ENCODE measurements at regions not wholly inside any gene's neighbourhood (a gene's known extent, or its start where the extent isn't known, plus 50 kb on each side); places are given as distances from the start of the nearest gene placed in this dataset.

GRCh38 chr18:30404422-30404821 is 638.1 kb downstream of the DSC3 start:
- Histone ChIP-seq H3K9ac (ENCODE audit: low read length) (no peak overlapping the region), H3K4me3 (ENCODE audit: low read length) (no peak overlapping the region), H3K27me3 (ENCODE audit: control insufficient read depth, insufficient read depth, low read length) (no peaks in the 10 kb centered on the region), H3K36me3 (ENCODE audit: control insufficient read depth, insufficient read depth, low read length) (no peaks in the 10 kb centered on the region), H3K27ac (ENCODE audit: low read depth, low read length) (no peak overlapping the region), H3K4me1 (ENCODE audit: control insufficient read depth, insufficient read depth, low read length) (no peaks in the 10 kb centered on the region)

DNA sequence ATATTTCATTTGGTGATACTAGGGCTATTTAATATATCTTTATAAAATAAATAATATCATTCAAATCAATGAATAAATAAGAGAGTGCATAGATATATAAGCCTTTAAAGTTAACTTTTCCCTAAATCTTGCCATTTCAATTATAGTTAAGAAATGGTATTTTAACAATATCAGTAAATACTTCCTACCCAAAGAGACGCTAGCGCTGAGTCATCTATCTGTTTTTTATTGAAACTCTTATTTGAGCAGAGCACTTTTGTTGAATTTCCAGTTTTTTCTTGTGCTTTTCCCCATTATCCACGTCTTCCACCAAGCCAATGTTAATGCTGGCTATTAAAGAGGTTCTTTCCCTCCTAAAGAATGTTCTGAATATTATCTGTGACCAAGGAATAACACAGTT is 639.3 kb downstream of the DSC3 start:
- H3K27ac ChIP-seq (ENCODE audit: low read depth, low read length): no peak overlapping the region
- no peaks in the 10 kb centered on the region for H3K27me3 ChIP-seq (ENCODE audit: control insufficient read depth, insufficient read depth, low read length)
- no peaks in the 10 kb centered on the region for H3K4me1 ChIP-seq (ENCODE audit: control insufficient read depth, insufficient read depth, low read length)
- H3K36me3 ChIP-seq (ENCODE audit: control insufficient read depth, insufficient read depth, low read length): no peaks in the 10 kb centered on the region
- H3K4me3 ChIP-seq (ENCODE audit: low read length): no peak overlapping the region
- no peak overlapping the region for H3K9ac ChIP-seq (ENCODE audit: low read length)

DNA sequence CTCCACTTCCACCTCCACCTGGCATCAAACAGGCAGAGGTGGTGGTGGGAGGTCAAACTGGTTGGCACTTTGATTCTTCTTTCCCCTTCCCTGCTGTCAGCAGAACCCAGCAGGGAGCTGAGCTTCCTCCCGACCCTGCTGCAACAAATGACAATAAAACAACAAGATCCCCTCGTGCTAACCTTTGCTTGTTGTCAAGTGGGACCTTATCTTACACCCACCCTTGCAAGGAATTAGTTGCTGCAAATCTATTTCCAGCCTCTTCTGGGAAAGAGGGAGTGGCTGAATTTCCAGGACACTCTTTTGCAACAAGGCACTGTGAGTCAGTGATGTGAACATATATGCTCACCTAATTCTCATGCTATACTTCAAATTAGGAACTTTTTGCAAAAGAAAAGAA is 655.1 kb downstream of the DSC3 start:
- Histone ChIP-seq H3K36me3 (ENCODE audit: control insufficient read depth, insufficient read depth, low read length) (no peaks in the 10 kb centered on the region), H3K4me1 (ENCODE audit: control insufficient read depth, insufficient read depth, low read length) (no peaks in the 10 kb centered on the region), H3K9ac (ENCODE audit: low read length) (no peak overlapping the region), H3K27ac (ENCODE audit: low read depth, low read length) (no peak overlapping the region), H3K4me3 (ENCODE audit: low read length) (no peak overlapping the region), H3K27me3 (ENCODE audit: control insufficient read depth, insufficient read depth, low read length) (no peaks in the 10 kb centered on the region)

GRCh38 chr18:30386624-30387023 is 655.9 kb downstream of the DSC3 start:
- no peaks in the 10 kb centered on the region for H3K27me3 ChIP-seq (ENCODE audit: control insufficient read depth, insufficient read depth, low read length)
- H3K4me1 ChIP-seq (ENCODE audit: control insufficient read depth, insufficient read depth, low read length): no peaks in the 10 kb centered on the region
- H3K27ac ChIP-seq (ENCODE audit: low read depth, low read length): no peak overlapping the region
- H3K36me3 ChIP-seq (ENCODE audit: control insufficient read depth, insufficient read depth, low read length): no peaks in the 10 kb centered on the region
- no peak overlapping the region for H3K9ac ChIP-seq (ENCODE audit: low read length)
- no peak overlapping the region for H3K4me3 ChIP-seq (ENCODE audit: low read length)

DNA sequence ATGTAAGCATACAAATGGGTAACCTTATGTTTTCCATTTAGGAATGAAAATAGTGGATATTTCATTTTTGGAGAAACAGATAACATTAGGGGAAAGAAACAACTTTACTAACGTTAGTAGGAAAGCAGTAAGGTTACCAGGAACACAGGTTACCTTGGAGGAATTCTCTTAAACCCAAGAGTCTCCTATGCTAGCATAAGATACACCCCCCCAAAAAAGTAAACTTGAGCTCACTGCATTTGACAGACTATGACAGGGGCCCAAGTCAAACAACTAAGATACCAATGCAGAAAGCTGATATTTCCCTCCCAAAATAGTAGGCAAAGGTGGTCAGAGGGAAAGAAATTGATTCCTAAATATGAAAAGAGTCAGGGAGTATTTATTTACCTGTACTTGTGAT is 656.9 kb downstream of the DSC3 start:
- Histone ChIP-seq H3K4me1 (ENCODE audit: control insufficient read depth, insufficient read depth, low read length) (no peaks in the 10 kb centered on the region), H3K27ac (ENCODE audit: low read depth, low read length) (no peak overlapping the region), H3K27me3 (ENCODE audit: control insufficient read depth, insufficient read depth, low read length) (no peaks in the 10 kb centered on the region), H3K9ac (ENCODE audit: low read length) (no peak overlapping the region), H3K4me3 (ENCODE audit: low read length) (no peak overlapping the region), H3K36me3 (ENCODE audit: control insufficient read depth, insufficient read depth, low read length) (no peaks in the 10 kb centered on the region)

DNA sequence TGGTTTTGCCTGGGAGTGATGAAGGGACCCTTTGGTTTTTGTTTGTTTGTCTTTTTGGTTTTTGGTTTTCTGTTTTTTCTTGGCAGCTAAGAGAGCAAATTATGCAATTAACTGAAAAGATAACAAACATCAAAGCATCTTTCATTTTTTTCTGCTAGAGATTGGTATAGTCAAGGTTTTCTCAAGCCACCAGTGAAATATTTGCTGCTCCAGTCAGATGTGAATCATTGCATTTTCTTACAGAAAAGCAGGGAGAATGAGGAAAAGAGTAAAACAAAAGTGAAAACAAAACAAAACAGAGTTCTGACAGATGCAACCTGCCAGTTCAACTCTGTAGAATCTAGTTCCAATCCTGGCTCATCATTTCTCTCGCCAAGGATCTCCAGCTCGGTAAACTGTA is 660.7 kb downstream of the DSC3 start:
- Histone ChIP-seq H3K27me3 (ENCODE audit: control insufficient read depth, insufficient read depth, low read length) (no peaks in the 10 kb centered on the region), H3K27ac (ENCODE audit: low read depth, low read length) (no peak overlapping the region), H3K9ac (ENCODE audit: low read length) (no peak overlapping the region), H3K4me3 (ENCODE audit: low read length) (no peak overlapping the region), H3K4me1 (ENCODE audit: control insufficient read depth, insufficient read depth, low read length) (no peaks in the 10 kb centered on the region), H3K36me3 (ENCODE audit: control insufficient read depth, insufficient read depth, low read length) (no peaks in the 10 kb centered on the region)

DNA sequence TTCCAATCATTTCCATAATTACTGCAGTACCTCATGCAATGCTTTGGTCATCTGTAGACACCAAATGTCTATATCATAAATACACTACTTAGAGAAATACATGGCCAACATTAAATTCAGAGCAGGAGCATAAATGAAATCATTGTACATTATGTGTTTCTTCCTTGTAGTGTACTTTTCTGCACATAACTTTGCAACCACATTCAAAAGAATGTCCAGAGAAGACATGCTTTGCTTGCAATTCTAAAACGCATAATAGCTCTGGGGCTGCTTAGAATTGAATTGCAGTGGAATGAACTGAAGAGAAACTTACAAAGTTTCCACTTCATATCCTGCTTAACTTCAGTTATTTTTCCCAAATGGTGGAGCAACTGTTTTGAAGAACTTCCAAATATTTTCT is 664.4 kb downstream of the DSC3 start:
- no peak overlapping the region for H3K4me3 ChIP-seq (ENCODE audit: low read length)
- no peaks in the 10 kb centered on the region for H3K27me3 ChIP-seq (ENCODE audit: control insufficient read depth, insufficient read depth, low read length)
- no peaks in the 10 kb centered on the region for H3K4me1 ChIP-seq (ENCODE audit: control insufficient read depth, insufficient read depth, low read length)
- no peak overlapping the region for H3K9ac ChIP-seq (ENCODE audit: low read length)
- H3K36me3 ChIP-seq (ENCODE audit: control insufficient read depth, insufficient read depth, low read length): no peaks in the 10 kb centered on the region
- no peak overlapping the region for H3K27ac ChIP-seq (ENCODE audit: low read depth, low read length)

DNA sequence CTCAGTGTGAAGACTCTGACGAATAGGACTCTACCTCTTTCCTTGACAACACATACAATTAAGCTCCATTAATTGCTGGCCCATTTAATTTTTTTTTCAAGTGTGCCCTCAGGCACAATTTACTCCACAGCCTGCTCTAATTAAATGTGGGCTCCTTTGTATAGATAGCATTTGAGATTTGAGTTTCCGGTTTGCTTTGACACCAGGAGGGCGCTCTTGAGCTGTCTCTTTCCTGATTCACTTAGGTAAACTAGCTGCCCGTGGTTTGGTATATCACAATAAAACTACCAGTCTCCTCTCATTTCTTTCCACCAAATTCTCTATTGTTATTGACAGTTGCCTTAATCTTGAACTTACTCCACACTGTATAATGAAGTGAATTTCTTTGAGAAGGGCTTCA is 666.0 kb downstream of the DSC3 start:
- H3K4me1 ChIP-seq (ENCODE audit: control insufficient read depth, insufficient read depth, low read length): no peaks in the 10 kb centered on the region
- no peaks in the 10 kb centered on the region for H3K36me3 ChIP-seq (ENCODE audit: control insufficient read depth, insufficient read depth, low read length)
- no peak overlapping the region for H3K27ac ChIP-seq (ENCODE audit: low read depth, low read length)
- H3K27me3 ChIP-seq (ENCODE audit: control insufficient read depth, insufficient read depth, low read length): no peaks in the 10 kb centered on the region
- no peak overlapping the region for H3K9ac ChIP-seq (ENCODE audit: low read length)
- H3K4me3 ChIP-seq (ENCODE audit: low read length): no peak overlapping the region

- H3K27me3 ChIP-seq (ENCODE audit: control insufficient read depth, insufficient read depth, low read length): no peaks in the 10 kb centered on the region
- no peak overlapping the region for H3K4me3 ChIP-seq (ENCODE audit: low read length)
- H3K9ac ChIP-seq (ENCODE audit: low read length): no peak overlapping the region
- no peaks in the 10 kb centered on the region for H3K4me1 ChIP-seq (ENCODE audit: control insufficient read depth, insufficient read depth, low read length)
- H3K36me3 ChIP-seq (ENCODE audit: control insufficient read depth, insufficient read depth, low read length): no peaks in the 10 kb centered on the region
- no peak overlapping the region for H3K27ac ChIP-seq (ENCODE audit: low read depth, low read length)
Measured at GRCh38 chr18:30361864-30362540, 680.5 kb downstream of the DSC3 start.

DNA sequence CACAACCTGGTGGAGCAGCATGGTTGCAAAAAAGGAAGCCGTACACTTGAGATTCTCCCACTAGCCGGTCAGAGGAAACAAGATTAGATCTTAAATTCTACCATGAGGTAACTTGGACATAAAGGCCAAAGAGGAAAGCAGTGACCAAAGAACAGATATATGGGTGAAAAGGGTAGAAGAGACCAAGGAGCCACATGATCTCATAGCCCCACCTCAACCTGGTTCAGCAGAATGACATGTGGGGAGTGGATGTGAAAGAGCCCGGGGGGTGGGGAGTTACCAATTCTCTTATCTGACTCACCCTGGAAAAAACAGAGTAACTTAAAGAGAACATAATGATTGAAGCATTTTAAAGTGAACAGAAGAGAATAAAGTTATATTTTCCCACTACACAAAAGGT is 683.0 kb downstream of the DSC3 start:
- Histone ChIP-seq H3K27ac (ENCODE audit: low read depth, low read length) (no peak overlapping the region), H3K36me3 (ENCODE audit: control insufficient read depth, insufficient read depth, low read length) (no peaks in the 10 kb centered on the region), H3K27me3 (ENCODE audit: control insufficient read depth, insufficient read depth, low read length) (no peaks in the 10 kb centered on the region), H3K4me3 (ENCODE audit: low read length) (no peak overlapping the region), H3K4me1 (ENCODE audit: control insufficient read depth, insufficient read depth, low read length) (no peaks in the 10 kb centered on the region), H3K9ac (ENCODE audit: low read length) (no peak overlapping the region)

DNA sequence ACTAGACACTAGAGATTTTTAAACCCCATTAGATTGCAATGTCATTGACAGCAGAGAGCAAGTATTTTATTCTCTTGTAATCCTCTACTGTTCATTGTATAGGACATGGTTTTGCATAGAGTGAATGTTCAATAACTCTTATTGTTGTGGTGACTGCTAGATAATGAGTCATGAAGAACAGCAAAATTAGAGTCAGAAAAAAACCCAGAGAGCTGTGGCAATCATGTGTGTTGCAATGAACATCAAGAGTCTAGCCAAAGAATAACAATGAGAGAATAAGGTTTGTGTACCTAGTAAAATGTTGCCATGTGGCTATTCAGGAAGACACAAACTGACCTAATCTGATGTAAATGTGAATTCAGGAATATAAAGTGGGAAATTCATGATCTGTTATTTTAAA is 684.0 kb downstream of the DSC3 start:
- H3K4me1 ChIP-seq (ENCODE audit: control insufficient read depth, insufficient read depth, low read length): no peaks in the 10 kb centered on the region
- H3K9ac ChIP-seq (ENCODE audit: low read length): no peak overlapping the region
- no peaks in the 10 kb centered on the region for H3K27me3 ChIP-seq (ENCODE audit: control insufficient read depth, insufficient read depth, low read length)
- no peak overlapping the region for H3K27ac ChIP-seq (ENCODE audit: low read depth, low read length)
- H3K4me3 ChIP-seq (ENCODE audit: low read length): no peak overlapping the region
- no peaks in the 10 kb centered on the region for H3K36me3 ChIP-seq (ENCODE audit: control insufficient read depth, insufficient read depth, low read length)

GRCh38 chr18:30352551-30353168 is 689.9 kb downstream of the DSC3 start:
- H3K27ac ChIP-seq (ENCODE audit: low read depth, low read length): no peak overlapping the region
- no peak overlapping the region for H3K4me3 ChIP-seq (ENCODE audit: low read length)
- no peak overlapping the region for H3K9ac ChIP-seq (ENCODE audit: low read length)
- H3K4me1 ChIP-seq (ENCODE audit: control insufficient read depth, insufficient read depth, low read length): no peaks in the 10 kb centered on the region
- H3K36me3 ChIP-seq (ENCODE audit: control insufficient read depth, insufficient read depth, low read length): no peaks in the 10 kb centered on the region
- H3K27me3 ChIP-seq (ENCODE audit: control insufficient read depth, insufficient read depth, low read length): no peaks in the 10 kb centered on the region

- Histone ChIP-seq H3K9ac (ENCODE audit: low read length) (no peak overlapping the region), H3K27ac (ENCODE audit: low read depth, low read length) (no peak overlapping the region), H3K27me3 (ENCODE audit: control insufficient read depth, insufficient read depth, low read length) (no peaks in the 10 kb centered on the region), H3K4me3 (ENCODE audit: low read length) (no peak overlapping the region), H3K4me1 (ENCODE audit: control insufficient read depth, insufficient read depth, low read length) (no peaks in the 10 kb centered on the region), H3K36me3 (ENCODE audit: control insufficient read depth, insufficient read depth, low read length) (no peaks in the 10 kb centered on the region)
Measured at GRCh38 chr18:30350263-30350662, 692.3 kb downstream of the DSC3 start.
